IMR-90 (cell line): ENCODE measurements at regions not wholly inside any gene's neighbourhood (a gene's known extent, or its start where the extent isn't known, plus 50 kb on each side); places are given as distances from the start of the nearest gene placed in this dataset.

Source experiments
- ATAC-seq: fragments of 200-7000 bp; cut with Tn5 transposase; 2 replicates; pipeline ENCODE4 v1.9.1; 2020; ENCODE audit warnings: low read depth, mild to moderate bottlenecking, moderate library complexity
- BruUV-seq: library from RNA; stranded (reverse); fragments of 400-500 nt; replicated peaks from 2 replicates; lab custom pipeline; 2021; lab: Mats Ljungman, UMichigan
- CTCF ChIA-PET: fragments of 300-600 bp; formaldehyde crosslinking; extraction: SDS; loops from one replicate; lab custom pipeline; 2021; ENCODE audit warnings: antibody characterized with exemption; lab: Yijun Ruan, JAX
- POLR2A ChIA-PET: fragments of 300-600 bp; sonication (Branson Sonifier 250); formaldehyde crosslinking; loops from one replicate; lab custom pipeline; 2022; ENCODE audit warnings: antibody characterized with exemption; ENCODE audit not compliant: unreplicated experiment; lab: Charles Lee
- DNase-seq: peaks from one replicate; pipeline ENCODE4 v3.0.0; 2013
- H2AFZ ChIP-seq: replicated peaks from 2 replicates; pipeline ENCODE3; 2013; ENCODE audit warnings: low read length, mild to moderate bottlenecking; ENCODE audit not compliant: poor library complexity
- H2AK5ac ChIP-seq: 2 replicates; pipeline ENCODE4 v1.6.1; 2013; ENCODE audit warnings: low read depth, low read length, inconsistent platforms
- H2AK9ac ChIP-seq: replicated peaks from 2 replicates; pipeline ENCODE3; 2013; ENCODE audit warnings: mild to moderate bottlenecking, low read depth, low read length, moderate library complexity; ENCODE audit not compliant: poor library complexity
- H2BK120ac ChIP-seq: 2 replicates; pipeline ENCODE4 v1.6.1; 2013; ENCODE audit warnings: low read depth, low read length, inconsistent platforms
- H2BK15ac ChIP-seq: 3 replicates; pipeline ENCODE4 v1.6.1; 2013; ENCODE audit warnings: low read depth, low read length, inconsistent platforms
- H2BK20ac ChIP-seq: 2 replicates; pipeline ENCODE4 v1.6.1; 2013; ENCODE audit warnings: low read depth, mild to moderate bottlenecking, inconsistent platforms, low read length, moderate library complexity
- H2BK5ac ChIP-seq: 2 replicates; pipeline ENCODE4 v1.6.1; 2013; ENCODE audit warnings: mild to moderate bottlenecking, low read depth, low read length, inconsistent platforms; ENCODE audit not compliant: poor library complexity, severe bottlenecking
- H3K14ac ChIP-seq: replicated peaks from 2 replicates; pipeline ENCODE4 v1.6.1; 2013; ENCODE audit warnings: low read depth, low read length, inconsistent platforms
- H3K18ac ChIP-seq: 2 replicates; pipeline ENCODE4 v1.6.1; 2013; ENCODE audit warnings: low read depth, low read length, control low read depth
- H3K23ac ChIP-seq: 2 replicates; pipeline ENCODE4 v1.6.1; 2013; ENCODE audit warnings: low read depth, low read length, inconsistent platforms
- H3K27ac ChIP-seq: 2 replicates; pipeline ENCODE4 v1.5.1; 2013; ENCODE audit warnings: mild to moderate bottlenecking, control low read depth, low read length; ENCODE audit not compliant: insufficient read depth
- H3K27me3 ChIP-seq: 2 replicates; pipeline ENCODE4 v1.6.1; 2013; ENCODE audit warnings: low read length; ENCODE audit not compliant: control insufficient read depth, insufficient read depth
- H3K36me3 ChIP-seq: 2 replicates; pipeline ENCODE4 v1.6.1; 2013; ENCODE audit warnings: low read length, mixed read lengths; ENCODE audit not compliant: control insufficient read depth, insufficient read depth
- H3K4ac ChIP-seq: 2 replicates; pipeline ENCODE4 v1.6.1; 2013; ENCODE audit warnings: low read depth, low read length, inconsistent platforms
- H3K4me1 ChIP-seq: 2 replicates; pipeline ENCODE4 v1.6.1; 2013; ENCODE audit warnings: low read length, mixed read lengths; ENCODE audit not compliant: control insufficient read depth, insufficient read depth
- H3K4me2 ChIP-seq: 2 replicates; pipeline ENCODE4 v1.6.1; 2013; ENCODE audit warnings: low read depth, mild to moderate bottlenecking, control low read depth, low read length, moderate library complexity
- H3K4me3 ChIP-seq: 2 replicates; pipeline ENCODE4 v1.5.1; 2013; ENCODE audit warnings: low read depth, mild to moderate bottlenecking, control low read depth, low read length, moderate library complexity; ENCODE audit not compliant: insufficient read depth
- H3K56ac ChIP-seq: 2 replicates; pipeline ENCODE4 v1.6.1; 2013; ENCODE audit warnings: low read length, inconsistent platforms; ENCODE audit not compliant: insufficient read depth; ENCODE audit errors: extremely low read depth
- H3K79me1 ChIP-seq, 2 experiments: 2 replicates each; pipeline ENCODE4 v1.6.1; 2013; ENCODE audit warnings: low read length in 2 of 2, inconsistent platforms in 1 of 2, low read depth in 1 of 2
- H3K9ac ChIP-seq: 2 replicates; pipeline ENCODE4 v1.6.1; 2013; ENCODE audit warnings: low read depth, low read length, control low read depth
- H3K9me1 ChIP-seq: 2 replicates; pipeline ENCODE4 v1.6.1; 2013; ENCODE audit warnings: low read length, inconsistent platforms; ENCODE audit not compliant: insufficient read depth
- H3K9me3 ChIP-seq: 2 replicates; pipeline ENCODE4 v1.6.1; 2013; ENCODE audit warnings: low read length; ENCODE audit not compliant: control insufficient read depth, insufficient read depth
- H4K20me1 ChIP-seq: 2 replicates; pipeline ENCODE4 v1.6.1; 2013; ENCODE audit warnings: low read length, inconsistent platforms; ENCODE audit not compliant: insufficient read depth
- H4K5ac ChIP-seq: 2 replicates; pipeline ENCODE4 v1.6.1; 2013; ENCODE audit warnings: mild to moderate bottlenecking, low read depth, low read length, control low read depth
- H4K8ac ChIP-seq, 2 experiments: 2 replicates each; pipeline ENCODE4 v1.6.1; 2013; ENCODE audit warnings: low read depth in 2 of 2, low read length in 2 of 2, control low read depth in 1 of 2, inconsistent platforms in 1 of 2
- H4K91ac ChIP-seq: 2 replicates; pipeline ENCODE4 v1.6.1; 2013; ENCODE audit warnings: low read depth, low read length, inconsistent platforms; ENCODE audit not compliant: insufficient read depth
- BHLHE40 ChIP-seq: fragments of 150-350 bp; IDR thresholded peaks from 2 replicates; pipeline ENCODE4 v1.6.1; 2016; ENCODE audit warnings: mild to moderate bottlenecking, low read depth, low read length
- POLR2A ChIP-seq: IDR thresholded peaks from 2 replicates; pipeline ENCODE4 v1.6.1; 2012; ENCODE audit warnings: mild to moderate bottlenecking, low read depth, low read length
- RAD21 ChIP-seq: IDR thresholded peaks from 2 replicates; pipeline ENCODE4 v1.6.1; 2012; ENCODE audit warnings: low read length, improper control_type of control experiment
- WGBS, 2 experiments: methylation state at CpG; one replicate each; pipeline versions ENCODE4 v1.1.5 to v1.1.7; 2013; ENCODE audit warnings: missing lambda C conversion rate in 2 of 2; ENCODE audit not compliant: insufficient read length in 1 of 2; ENCODE audit errors: extremely low coverage in 2 of 2; 5-methylcytosine and 5-hydroxymethylcytosine counted together
- dilution Hi-C: fragments of 300-500 bp; cut with HindIII; formaldehyde crosslinking; loops from one replicate; pipeline ENCODE4 v1.14.3; 2018; ENCODE audit warnings: low sequenced_read_pairs; ENCODE audit not compliant: unreplicated experiment
- in situ Hi-C: fragments of 300-500 bp; cut with MboI; formaldehyde crosslinking; loops from 3 replicates; pipeline ENCODE4 v1.14.3; 2019; ENCODE audit warnings: low sequenced_read_pairs, inconsistent platforms, mixed read lengths
- intact Hi-C: fragments of 100-400 bp; cut with micrococcal nuclease; formaldehyde crosslinking; loops from 2 replicates; pipeline ENCODE4 v1.10.0; 2022
- TF ChIP-seq, protein P1 (sequence below): fragments of 150-350 bp; IDR thresholded peaks from 2 replicates; pipeline ENCODE4 v1.6.1; 2016; ENCODE audit warnings: low read depth, mild to moderate bottlenecking, low read length, moderate library complexity, borderline replicate concordance

DNA sequence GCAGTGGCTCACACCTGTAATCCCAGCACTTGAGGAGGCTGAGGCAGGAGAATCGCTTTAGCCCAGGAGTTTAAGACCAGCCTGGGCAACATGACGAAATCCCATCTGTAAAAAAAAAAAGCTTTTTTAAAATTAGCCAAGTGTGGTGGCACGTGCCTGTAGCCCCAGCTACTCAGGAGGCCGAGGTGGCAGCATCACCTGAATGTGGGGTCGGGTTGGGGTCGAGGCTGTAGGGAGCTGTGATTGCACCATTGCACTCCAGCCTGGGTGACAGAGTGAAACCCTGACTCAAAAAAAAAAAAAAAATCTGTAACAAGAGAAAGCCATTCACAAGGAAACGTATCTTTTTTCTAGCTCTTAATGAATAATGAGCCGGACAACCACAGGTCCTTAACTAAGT, 74.7 kb upstream of the DLG1 start:
- dilution Hi-C loops (no loop called here), in situ Hi-C loops (no loop called here), intact Hi-C loops (no loop called here)
- no TSS peak for BruUV-seq
- no peak overlapping the region for H2BK120ac ChIP-seq
- no peak overlapping the region for H3K27ac ChIP-seq
- DNase-seq (no peak), ATAC-seq (no peak)
- H2BK5ac ChIP-seq, result no peak overlapping the region
- no peaks in the 10 kb centered on the region for H4K20me1 ChIP-seq
- H2AK9ac ChIP-seq, result no peak overlapping the region
- no peak overlapping the region for H2AK5ac ChIP-seq
- no peaks in the 10 kb centered on the region for H3K36me3 ChIP-seq
- H3K9me3 ChIP-seq, result no peaks in the 10 kb centered on the region
- no peak overlapping the region for H3K56ac ChIP-seq
- H3K14ac ChIP-seq, result no peak overlapping the region
- H2BK15ac ChIP-seq, result no peak overlapping the region
- ChIA-PET CTCF (no interaction called here), POLR2A (no interaction called here)
- 0 out of 2 replicates have a peak overlapping the region, but pooled peaks have one; percentile 5 for H4K91ac ChIP-seq
- H3K9ac ChIP-seq, result no peak overlapping the region
- no peak overlapping the region for H3K4me2 ChIP-seq
- no peak overlapping the region for H4K8ac ChIP-seq
- H4K5ac ChIP-seq, result no peak overlapping the region
- no peak for TF ChIP-seq BHLHE40
- no peak for TF ChIP-seq RAD21
- TF ChIP-seq, protein P1, sequence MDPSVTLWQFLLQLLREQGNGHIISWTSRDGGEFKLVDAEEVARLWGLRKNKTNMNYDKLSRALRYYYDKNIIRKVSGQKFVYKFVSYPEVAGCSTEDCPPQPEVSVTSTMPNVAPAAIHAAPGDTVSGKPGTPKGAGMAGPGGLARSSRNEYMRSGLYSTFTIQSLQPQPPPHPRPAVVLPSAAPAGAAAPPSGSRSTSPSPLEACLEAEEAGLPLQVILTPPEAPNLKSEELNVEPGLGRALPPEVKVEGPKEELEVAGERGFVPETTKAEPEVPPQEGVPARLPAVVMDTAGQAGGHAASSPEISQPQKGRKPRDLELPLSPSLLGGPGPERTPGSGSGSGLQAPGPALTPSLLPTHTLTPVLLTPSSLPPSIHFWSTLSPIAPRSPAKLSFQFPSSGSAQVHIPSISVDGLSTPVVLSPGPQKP, result no peak
- TF ChIP-seq POLR2A, result no peak
- H3K18ac ChIP-seq, result no peak overlapping the region
- H3K23ac ChIP-seq, result no peak overlapping the region
- 100% methylated on average over 3 of the region's 8 CpGs; no CpG with 5 or more reads in 1 of the 2 experiments for WGBS, 2 experiments
- H3K27me3 ChIP-seq, result peaks cover 3% of the 10 kb centered on the region; the same call in 1 of the 2 replicates
- no peak overlapping the region for H3K4me3 ChIP-seq
- peaks cover 8% of the 10 kb centered on the region; the same call in 1 of the 2 replicates for H3K9me1 ChIP-seq
- H3K4ac ChIP-seq, result no peak overlapping the region
- H3K4me1 ChIP-seq, result peaks cover 18% of the 10 kb centered on the region
- no peaks in the 10 kb centered on the region for H3K79me1 ChIP-seq
- no peak overlapping the region for H2AFZ ChIP-seq
- no peak overlapping the region for H2BK20ac ChIP-seq
